Activated T-helper 2 cell treated with anti-CD3 and anti-CD28 coated beads, Interferon-gamma antibody, Interleukin-2, Interleukin-4, amounts not matched to agents 10 μg/mL and 5 μg/mL and 100 μg/mL, durations not matched to agents 14 hours and 24 hours and 36 hours (primary cell): ENCODE measurements at regions not wholly inside any gene's neighbourhood (a gene's known extent, or its start where the extent isn't known, plus 50 kb on each side); places are given as distances from the start of the nearest gene placed in this dataset.

Experiments used
- DNase-seq: peaks from one replicate; pipeline ENCODE4 v3.0.0; 2021; ENCODE audit warnings: low spot score
- H3K27ac Mint-ChIP-seq: one replicate; pipeline ENCODE4 v1.8.0; 2021; ENCODE audit warnings: mixed read lengths
- H3K27me3 Mint-ChIP-seq: one replicate; pipeline ENCODE4 v1.8.0; 2021; ENCODE audit warnings: low read depth, mixed read lengths
- H3K36me3 Mint-ChIP-seq: one replicate; pipeline ENCODE4 v1.8.0; 2021; ENCODE audit warnings: low read depth, mixed read lengths
- H3K4me1 Mint-ChIP-seq: one replicate; pipeline ENCODE4 v1.8.0; 2021; ENCODE audit warnings: low read depth, mixed read lengths
- H3K4me3 Mint-ChIP-seq: one replicate; pipeline ENCODE4 v1.8.0; 2021; ENCODE audit warnings: low read depth, mild to moderate bottlenecking, moderate library complexity, mixed read lengths
- H3K9me3 Mint-ChIP-seq: one replicate; pipeline ENCODE4 v1.8.0; 2021; ENCODE audit warnings: mixed read lengths
- intact Hi-C: fragments of 100-400 bp; cut with micrococcal nuclease; formaldehyde crosslinking; loops from one replicate; pipeline ENCODE4 v1.15.1; 2023

DNA sequence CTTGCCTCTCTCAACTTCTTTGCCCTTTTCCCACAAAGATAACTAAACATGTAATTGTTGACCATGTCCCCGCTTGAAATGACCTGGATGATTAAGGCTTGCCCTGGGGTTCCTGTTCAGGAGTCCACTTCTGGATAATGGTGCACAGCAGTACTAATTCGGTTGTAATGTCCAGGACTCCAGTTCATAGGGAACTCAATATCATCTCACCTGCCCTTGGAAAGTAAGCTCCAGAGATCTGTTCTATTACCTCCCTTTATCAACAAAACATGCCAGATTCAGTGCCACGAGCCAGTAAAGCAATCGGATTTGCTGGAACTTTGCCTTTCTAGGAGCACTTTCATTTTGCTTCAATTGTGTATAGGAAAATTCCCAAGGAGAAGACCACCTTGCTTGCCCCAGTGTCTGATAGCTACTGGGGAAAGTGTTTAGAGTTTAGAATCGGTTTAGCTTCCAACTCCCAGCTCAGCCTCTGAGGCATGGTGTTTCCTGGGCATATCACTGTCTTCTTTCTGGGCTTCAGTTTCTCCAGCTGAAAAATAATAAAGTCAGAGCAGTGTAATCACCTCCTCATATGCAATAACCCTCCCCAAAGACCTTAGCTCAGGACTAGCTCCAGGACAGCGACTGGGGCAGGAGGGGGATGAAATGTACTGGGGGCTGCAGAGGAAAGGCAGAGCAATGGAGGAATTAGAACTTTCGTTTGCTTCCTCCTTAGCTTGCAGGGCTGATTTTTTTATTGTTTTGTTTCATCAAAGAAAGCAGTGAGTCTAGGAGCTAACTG lies 162.6 kb upstream of the CYRIA start:
- intact Hi-C loops, result no loop called here
- no peak for DNase-seq
- H3K36me3 Mint-ChIP-seq, result no peaks in the 10 kb centered on the region
- no peak overlapping the region for H3K4me3 Mint-ChIP-seq
- no peaks in the 10 kb centered on the region for H3K9me3 Mint-ChIP-seq
- no peaks in the 10 kb centered on the region for H3K4me1 Mint-ChIP-seq
- no peak overlapping the region for H3K27ac Mint-ChIP-seq
- H3K27me3 Mint-ChIP-seq, result no peaks in the 10 kb centered on the region

DNA sequence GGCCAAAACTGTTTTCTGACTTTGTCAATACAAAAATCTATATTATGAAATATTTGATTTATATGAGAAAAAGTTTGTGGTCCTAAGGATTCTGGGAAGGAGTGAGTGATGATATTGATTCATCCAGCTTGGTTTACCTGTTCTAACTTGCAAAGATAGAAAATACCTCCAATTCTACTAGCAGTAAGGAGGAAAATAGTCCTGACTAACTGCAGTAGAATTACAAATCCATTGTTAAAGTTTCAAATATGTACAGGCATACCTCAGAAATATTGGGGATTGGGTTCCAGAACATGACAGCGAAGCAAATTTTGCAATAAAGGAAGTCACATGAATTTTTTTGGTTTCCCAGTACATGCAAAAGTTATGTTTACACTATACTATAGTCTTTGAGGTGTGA lies 158.8 kb upstream of the CYRIA start:
- no peaks in the 10 kb centered on the region for H3K9me3 Mint-ChIP-seq

DNA sequence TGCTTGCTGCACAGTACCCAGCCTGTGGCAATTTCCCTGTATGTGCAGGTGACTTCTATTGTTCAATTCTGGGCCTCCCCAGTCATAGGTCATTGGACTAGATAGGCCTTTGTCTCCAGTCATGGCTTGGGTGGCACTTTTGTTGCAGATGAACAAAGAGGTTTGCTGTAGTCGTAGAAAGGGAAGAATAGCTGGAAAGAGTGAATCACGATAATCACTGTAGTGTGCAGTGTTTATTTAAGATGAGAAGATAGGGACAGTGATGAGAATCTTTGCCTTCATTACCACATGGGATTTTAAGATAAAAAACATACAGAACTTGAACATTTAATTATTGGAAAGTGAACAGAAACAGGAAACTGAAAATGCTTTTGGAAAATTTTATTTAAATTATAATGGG lies 156.1 kb upstream of the CYRIA start:
- no peaks in the 10 kb centered on the region for H3K27me3 Mint-ChIP-seq
- H3K4me1 Mint-ChIP-seq, result no peaks in the 10 kb centered on the region
- no peak overlapping the region for H3K27ac Mint-ChIP-seq
- H3K36me3 Mint-ChIP-seq, result no peaks in the 10 kb centered on the region
- no peaks in the 10 kb centered on the region for H3K9me3 Mint-ChIP-seq
- H3K4me3 Mint-ChIP-seq, result no peak overlapping the region
- intact Hi-C loops, result no loop called here
- DNase-seq, result no peak

More for the DNA sequence above, 158.8 kb upstream of the CYRIA start:
- no peak for DNase-seq
- Mint-ChIP-seq H3K4me1 (no peaks in the 10 kb centered on the region), H3K36me3 (no peaks in the 10 kb centered on the region), H3K27ac (no peak overlapping the region), H3K27me3 (no peaks in the 10 kb centered on the region), H3K4me3 (no peak overlapping the region)
- intact Hi-C loops, result no loop called here

DNA sequence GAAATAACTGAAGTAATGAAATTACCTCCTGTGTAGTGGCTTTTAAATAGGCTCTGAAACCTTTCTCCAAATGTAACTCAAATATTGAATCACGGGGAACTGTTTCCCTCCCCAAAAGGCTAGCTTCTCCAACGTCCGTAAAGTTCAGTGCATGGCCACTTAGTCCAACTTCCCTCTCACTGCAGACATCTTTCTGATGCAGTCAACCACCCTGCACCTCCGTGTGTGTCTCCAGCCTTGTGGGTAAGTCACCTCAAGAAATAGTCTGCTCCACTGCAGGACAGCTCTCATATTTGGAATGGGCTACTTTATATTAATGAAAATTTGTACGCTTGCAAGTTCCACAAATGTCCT lies 152.5 kb upstream of the CYRIA start:
- Mint-ChIP-seq H3K27me3 (no peaks in the 10 kb centered on the region), H3K27ac (no peak overlapping the region), H3K9me3 (no peaks in the 10 kb centered on the region), H3K4me1 (no peaks in the 10 kb centered on the region), H3K36me3 (no peaks in the 10 kb centered on the region), H3K4me3 (no peak overlapping the region)
- intact Hi-C loops, result no loop called here
- DNase-seq, result no peak

DNA sequence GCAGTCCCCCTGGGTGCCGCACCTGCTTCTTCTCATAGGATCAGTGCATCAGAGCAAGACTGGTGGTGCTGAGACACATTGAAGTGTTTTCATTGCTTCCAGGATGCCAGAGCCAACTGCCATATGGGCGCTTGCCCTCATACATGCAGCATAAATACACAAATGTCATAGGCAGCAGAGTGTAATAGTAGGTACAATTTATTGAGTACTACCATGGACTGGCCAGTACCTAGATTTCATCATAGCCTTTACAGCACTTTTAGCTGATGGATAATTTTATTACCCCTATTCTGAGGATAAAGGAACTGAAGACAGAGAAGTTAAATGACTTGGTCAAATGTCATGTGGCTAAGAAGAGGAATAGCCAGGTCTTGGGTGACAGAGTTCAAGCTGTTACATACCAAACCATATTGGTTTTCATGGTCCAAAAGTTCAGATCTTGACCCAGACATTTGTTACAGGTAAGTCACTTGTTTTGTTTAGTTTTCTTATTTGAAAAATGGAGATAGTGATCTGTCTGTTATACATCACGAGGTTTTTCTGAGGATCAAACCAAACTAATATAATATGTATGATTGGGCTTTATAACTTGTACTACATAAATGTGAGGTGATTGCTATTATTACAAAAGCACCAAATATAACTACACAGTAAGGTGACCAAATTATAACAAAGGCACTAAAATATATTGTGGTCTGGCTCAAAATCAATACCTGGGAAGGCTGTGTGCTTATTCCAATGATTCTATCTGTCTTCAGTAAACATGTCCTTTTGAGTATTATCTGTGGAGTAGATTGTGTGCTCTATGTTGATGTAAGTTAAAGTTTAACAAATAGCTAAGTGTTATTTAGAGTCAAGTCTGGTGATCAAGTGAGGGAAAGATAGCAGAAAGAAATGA lies 151.9 kb upstream of the CYRIA start:
- no peak overlapping the region for H3K27ac Mint-ChIP-seq
- H3K4me1 Mint-ChIP-seq, result no peaks in the 10 kb centered on the region
- no peak for DNase-seq
- no peaks in the 10 kb centered on the region for H3K36me3 Mint-ChIP-seq
- no peak overlapping the region for H3K4me3 Mint-ChIP-seq
- intact Hi-C loops, result no loop called here
- no peaks in the 10 kb centered on the region for H3K27me3 Mint-ChIP-seq
- H3K9me3 Mint-ChIP-seq, result no peaks in the 10 kb centered on the region

DNA sequence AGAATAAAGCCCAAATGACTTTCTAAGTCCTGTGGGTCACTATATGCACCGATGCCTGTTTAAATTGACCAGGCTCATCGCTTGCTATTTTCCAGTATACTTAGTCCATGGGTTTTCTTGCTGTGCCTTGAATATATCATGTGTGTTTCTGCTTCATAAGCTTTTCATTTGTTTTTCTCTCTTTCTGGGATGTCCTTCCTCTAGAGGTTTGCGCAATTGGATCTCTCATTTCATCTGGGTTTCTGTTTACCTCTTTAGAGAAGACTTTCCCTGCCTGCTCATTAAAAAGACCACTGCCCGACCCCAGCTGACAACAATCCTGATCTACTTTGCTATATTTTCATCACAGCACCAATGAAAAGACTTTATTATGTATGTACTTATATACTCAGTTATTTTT lies 150.9 kb upstream of the CYRIA start:
- Mint-ChIP-seq H3K36me3 (no peaks in the 10 kb centered on the region), H3K4me3 (no peak overlapping the region), H3K27ac (no peak overlapping the region), H3K27me3 (no peaks in the 10 kb centered on the region), H3K4me1 (no peaks in the 10 kb centered on the region), H3K9me3 (no peaks in the 10 kb centered on the region)
- intact Hi-C loops, result no loop called here
- no peak for DNase-seq

DNA sequence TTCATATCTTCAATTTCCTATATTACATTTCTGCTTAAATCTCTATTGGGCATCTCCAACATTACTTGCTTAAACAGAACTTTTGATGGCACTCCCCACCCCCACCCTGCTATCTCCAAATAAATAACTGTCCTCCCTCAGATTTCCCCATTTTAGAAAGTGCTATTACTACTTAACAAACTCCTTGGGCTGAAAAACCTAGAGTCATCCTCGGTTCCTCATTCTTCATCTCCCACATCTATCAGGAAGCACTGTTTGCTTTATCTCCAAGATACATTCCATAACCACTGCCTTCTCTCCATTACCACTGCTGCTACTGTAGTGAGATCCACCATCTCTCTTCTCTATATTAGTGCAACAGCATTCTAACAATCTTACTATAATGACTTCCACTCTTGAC lies 150.4 kb upstream of the CYRIA start:
- H3K36me3 Mint-ChIP-seq, result no peaks in the 10 kb centered on the region
- H3K9me3 Mint-ChIP-seq, result no peaks in the 10 kb centered on the region
- intact Hi-C loops, result no loop called here
- no peak overlapping the region for H3K4me3 Mint-ChIP-seq
- H3K27me3 Mint-ChIP-seq, result no peaks in the 10 kb centered on the region
- no peak for DNase-seq
- no peaks in the 10 kb centered on the region for H3K4me1 Mint-ChIP-seq
- H3K27ac Mint-ChIP-seq, result no peak overlapping the region

DNA sequence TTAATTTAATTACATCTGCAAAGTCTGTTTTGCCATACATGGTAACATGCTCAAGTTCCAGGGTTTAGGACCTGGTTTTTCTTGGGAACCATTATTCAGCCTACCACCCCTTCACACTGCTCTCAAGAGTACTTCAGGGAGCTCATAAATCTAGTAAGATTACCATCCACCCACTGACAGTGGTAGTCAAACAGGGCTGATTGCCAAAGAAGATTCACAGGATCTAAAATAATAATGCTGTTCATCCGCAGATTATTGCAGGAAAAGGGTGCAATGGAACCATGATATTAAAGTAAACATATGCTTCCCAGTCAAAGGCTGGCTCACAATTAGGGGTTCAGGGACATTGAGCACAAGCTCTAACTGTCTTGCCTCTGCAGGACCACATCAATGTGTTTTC lies 148.0 kb upstream of the CYRIA start:
- Mint-ChIP-seq H3K4me3 (no peak overlapping the region), H3K4me1 (no peaks in the 10 kb centered on the region), H3K9me3 (no peaks in the 10 kb centered on the region), H3K27ac (no peak overlapping the region), H3K27me3 (no peaks in the 10 kb centered on the region), H3K36me3 (no peaks in the 10 kb centered on the region)
- DNase-seq, result no peak
- intact Hi-C loops, result no loop called here

DNA sequence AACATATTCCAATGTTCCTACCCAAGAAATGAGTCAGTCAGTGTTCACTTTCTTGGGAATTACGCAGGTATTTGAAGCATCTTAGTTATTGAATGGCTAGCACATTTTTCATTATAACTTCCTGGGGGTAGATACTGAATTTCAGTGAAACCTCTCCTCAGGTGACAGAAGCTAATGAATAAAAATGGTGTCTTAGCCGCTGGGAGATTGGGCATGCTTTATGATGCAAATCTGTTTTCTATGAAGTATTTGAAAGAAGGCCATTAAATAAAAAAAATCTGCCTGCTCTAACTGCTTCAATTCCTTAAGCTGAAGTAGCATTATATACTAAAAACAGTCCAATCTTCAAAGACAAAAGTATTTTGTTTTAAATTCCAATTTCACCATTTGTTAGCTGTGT lies 132.8 kb upstream of the CYRIA start:
- Mint-ChIP-seq H3K36me3 (no peaks in the 10 kb centered on the region), H3K27me3 (no peaks in the 10 kb centered on the region), H3K4me1 (no peaks in the 10 kb centered on the region), H3K4me3 (no peak overlapping the region), H3K27ac (no peak overlapping the region), H3K9me3 (no peaks in the 10 kb centered on the region)
- no peak for DNase-seq
- intact Hi-C loops, result no loop called here

DNA sequence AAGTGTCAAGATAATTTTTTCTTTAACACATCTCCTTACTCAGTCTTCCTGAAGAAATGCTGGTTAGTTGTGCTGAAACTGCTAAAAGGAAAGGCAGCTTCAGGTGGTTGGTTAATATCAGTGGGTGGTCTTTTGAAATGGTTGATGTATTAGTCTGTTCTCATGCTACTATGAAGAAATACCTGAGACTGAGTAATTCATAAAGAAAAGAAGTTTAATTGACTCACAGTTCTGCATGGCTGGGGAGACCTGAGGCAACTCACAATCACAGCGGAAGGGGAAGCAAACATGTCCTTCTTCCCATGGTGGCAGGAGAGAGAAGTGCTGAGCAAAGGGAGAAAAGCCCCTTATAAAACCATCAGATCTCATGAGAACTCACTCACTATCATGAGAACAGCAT lies 125.9 kb upstream of the CYRIA start:
- Mint-ChIP-seq H3K4me3 (no peak overlapping the region), H3K4me1 (no peaks in the 10 kb centered on the region), H3K36me3 (no peaks in the 10 kb centered on the region), H3K27me3 (no peaks in the 10 kb centered on the region), H3K27ac (no peak overlapping the region), H3K9me3 (no peaks in the 10 kb centered on the region)
- DNase-seq, result no peak
- intact Hi-C loops, result no loop called here

DNA sequence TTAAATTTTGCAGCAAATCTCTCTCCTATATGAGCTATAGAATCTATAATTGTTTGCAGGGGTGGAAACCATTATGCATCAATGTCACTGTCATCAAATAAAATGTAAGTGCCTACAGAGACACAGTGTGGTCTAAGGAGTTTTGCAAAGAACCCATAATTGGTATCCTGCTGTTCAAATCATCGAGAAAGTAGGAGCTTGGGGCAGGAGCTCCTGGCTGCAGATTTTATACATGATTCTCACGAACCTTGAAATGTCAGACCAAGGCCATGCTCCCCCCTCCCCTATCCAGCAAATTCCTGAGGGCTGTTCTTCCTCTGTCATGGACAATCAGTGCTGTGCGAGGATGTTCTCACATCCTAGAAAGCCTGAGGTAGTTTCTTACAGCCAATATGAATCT lies 119.5 kb upstream of the CYRIA start:
- Mint-ChIP-seq H3K36me3 (no peaks in the 10 kb centered on the region), H3K27ac (no peak overlapping the region), H3K27me3 (no peaks in the 10 kb centered on the region), H3K4me3 (no peak overlapping the region), H3K4me1 (no peaks in the 10 kb centered on the region), H3K9me3 (no peaks in the 10 kb centered on the region)
- no peak for DNase-seq
- intact Hi-C loops, result no loop called here

DNA sequence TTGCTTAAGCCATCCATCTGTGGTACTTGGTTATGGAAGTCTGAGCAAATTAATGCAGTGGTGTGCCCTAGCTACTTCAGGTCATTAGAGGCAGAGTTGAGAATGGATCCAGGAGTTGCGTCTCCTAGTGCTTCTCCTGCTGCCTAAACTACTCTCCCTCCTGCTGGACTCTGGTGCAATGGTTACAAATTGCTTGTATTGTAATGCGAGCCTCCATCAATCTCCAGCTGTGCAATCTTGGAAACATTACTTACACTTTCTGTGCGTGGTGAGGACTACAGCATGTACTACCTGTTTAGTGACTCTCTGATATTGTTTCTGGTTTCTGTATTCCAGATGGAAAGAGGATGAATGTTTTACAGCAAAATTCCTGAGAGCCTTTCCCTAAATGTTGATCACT lies 119.0 kb upstream of the CYRIA start:
- no peaks in the 10 kb centered on the region for H3K36me3 Mint-ChIP-seq
- no peaks in the 10 kb centered on the region for H3K9me3 Mint-ChIP-seq
- no peaks in the 10 kb centered on the region for H3K27me3 Mint-ChIP-seq
- no peak overlapping the region for H3K4me3 Mint-ChIP-seq
- H3K4me1 Mint-ChIP-seq, result no peaks in the 10 kb centered on the region
- intact Hi-C loops, result no loop called here
- DNase-seq, result no peak
- H3K27ac Mint-ChIP-seq, result no peak overlapping the region

DNA sequence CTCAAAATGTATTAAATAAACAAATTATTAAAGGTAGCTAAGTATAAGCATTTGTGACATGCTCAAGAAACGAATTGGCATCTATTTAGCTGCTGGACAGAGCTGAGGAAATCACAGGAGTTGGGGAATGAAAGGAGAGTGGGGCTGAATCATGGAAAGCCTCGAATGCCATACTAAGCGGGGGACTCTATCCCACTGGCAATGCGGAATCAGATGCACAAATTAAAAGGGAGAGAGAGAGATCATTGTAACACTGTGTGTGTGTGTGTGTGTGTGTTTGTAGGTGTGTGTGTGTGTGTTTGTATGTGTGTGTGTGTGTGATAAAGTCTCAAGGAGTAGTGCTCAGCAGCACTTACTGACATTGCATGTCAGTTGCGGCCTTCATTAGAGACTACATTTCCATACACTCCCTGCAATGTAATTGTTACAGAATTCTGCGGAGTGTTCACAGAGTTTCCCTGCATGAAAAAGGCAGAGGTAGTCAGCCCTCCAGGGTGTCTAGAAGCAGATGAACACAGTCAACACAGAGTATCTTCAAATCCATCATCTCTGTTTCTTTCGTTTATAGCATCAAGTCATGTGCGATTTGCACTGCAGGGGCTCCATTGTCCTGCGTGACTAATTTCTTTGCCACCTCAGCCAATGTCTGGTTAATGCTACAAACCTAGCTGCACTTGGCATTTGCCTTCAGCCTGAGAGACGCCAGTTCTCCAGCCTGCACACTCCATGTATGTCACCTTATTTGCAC lies 111.7 kb upstream of the CYRIA start:
- Mint-ChIP-seq H3K4me3 (no peak overlapping the region), H3K27ac (no peak overlapping the region), H3K9me3 (no peaks in the 10 kb centered on the region), H3K4me1 (no peaks in the 10 kb centered on the region), H3K36me3 (no peaks in the 10 kb centered on the region), H3K27me3 (peaks cover 4% of the 10 kb centered on the region)
- no peak for DNase-seq
- intact Hi-C loops, result no loop called here
